ENCODE measurements at regions not wholly inside any gene's neighbourhood (a gene's known extent, or its start where the extent isn't known, plus 50 kb on each side); places are given as distances from the start of the nearest gene placed in this dataset.

- no peak for DNase-seq (ENCODE audit: extremely low read depth, insufficient read length)
- Histone ChIP-seq H3K4me3 (replicated peaks; ENCODE audit: low read depth, low read length) (no peak overlapping the region), H3K27me3 (replicated peaks; ENCODE audit: control insufficient read depth, insufficient read depth, low read length) (no peaks in the 10 kb centered on the region), H3K36me3 (ENCODE audit: control insufficient read depth, insufficient read depth, low read length) (no peaks in the 10 kb centered on the region)
- TF ChIP-seq CTCF (IDR thresholded peaks at IDR 0.05; ENCODE audit: insufficient read depth, low read length, poor library complexity, severe bottlenecking) = no peak
These were observed 739.4 kb downstream of the CDH8 start for GRCh38 chr16:61296814-61297213.

GRCh38 chr16:61296305-61296704, 739.9 kb downstream of the CDH8 start:
- no peaks in the 10 kb centered on the region for H3K27me3 ChIP-seq (replicated peaks; ENCODE audit: control insufficient read depth, insufficient read depth, low read length)
- H3K36me3 ChIP-seq (ENCODE audit: control insufficient read depth, insufficient read depth, low read length) = no peaks in the 10 kb centered on the region
- no peak overlapping the region for H3K4me3 ChIP-seq (replicated peaks; ENCODE audit: low read depth, low read length)
- TF ChIP-seq CTCF (IDR thresholded peaks at IDR 0.05; ENCODE audit: insufficient read depth, low read length, poor library complexity, severe bottlenecking) = no peak
- no peak for DNase-seq (ENCODE audit: extremely low read depth, insufficient read length)

GRCh38 chr16:61295311-61295710, 740.9 kb downstream of the CDH8 start:
- TF ChIP-seq CTCF (IDR thresholded peaks at IDR 0.05; ENCODE audit: insufficient read depth, low read length, poor library complexity, severe bottlenecking) = no peak

GRCh38 chr16:61289141-61289540, 747.1 kb downstream of the CDH8 start:
- Histone ChIP-seq H3K4me3 (replicated peaks; ENCODE audit: low read depth, low read length) (no peak overlapping the region), H3K27me3 (replicated peaks; ENCODE audit: control insufficient read depth, insufficient read depth, low read length) (no peaks in the 10 kb centered on the region), H3K36me3 (ENCODE audit: control insufficient read depth, insufficient read depth, low read length) (no peaks in the 10 kb centered on the region)
- DNase-seq (ENCODE audit: extremely low read depth, insufficient read length) = no peak
- TF ChIP-seq CTCF (IDR thresholded peaks at IDR 0.05; ENCODE audit: insufficient read depth, low read length, poor library complexity, severe bottlenecking) = no peak

More at GRCh38 chr16:61295311-61295710, 740.9 kb downstream of the CDH8 start:
- Histone ChIP-seq H3K4me3 (replicated peaks; ENCODE audit: low read depth, low read length) (no peak overlapping the region), H3K27me3 (replicated peaks; ENCODE audit: control insufficient read depth, insufficient read depth, low read length) (no peaks in the 10 kb centered on the region), H3K36me3 (ENCODE audit: control insufficient read depth, insufficient read depth, low read length) (no peaks in the 10 kb centered on the region)
- DNase-seq (ENCODE audit: extremely low read depth, insufficient read length) = no peak

- Histone ChIP-seq H3K27me3 (replicated peaks; ENCODE audit: control insufficient read depth, insufficient read depth, low read length) (no peaks in the 10 kb centered on the region), H3K36me3 (ENCODE audit: control insufficient read depth, insufficient read depth, low read length) (no peaks in the 10 kb centered on the region), H3K4me3 (replicated peaks; ENCODE audit: low read depth, low read length) (no peak overlapping the region)
- TF ChIP-seq CTCF (IDR thresholded peaks at IDR 0.05; ENCODE audit: insufficient read depth, low read length, poor library complexity, severe bottlenecking) = no peak
- no peak for DNase-seq (ENCODE audit: extremely low read depth, insufficient read length)
These were observed 758.4 kb downstream of the CDH8 start for GRCh38 chr16:61277849-61278248.

GRCh38 chr16:61274211-61274610, 762.0 kb downstream of the CDH8 start:
- H3K4me3 ChIP-seq (replicated peaks; ENCODE audit: low read depth, low read length) = no peak overlapping the region
- no peaks in the 10 kb centered on the region for H3K36me3 ChIP-seq (ENCODE audit: control insufficient read depth, insufficient read depth, low read length)
- TF ChIP-seq CTCF (IDR thresholded peaks at IDR 0.05; ENCODE audit: insufficient read depth, low read length, poor library complexity, severe bottlenecking) = no peak
- no peak for DNase-seq (ENCODE audit: extremely low read depth, insufficient read length)
- no peaks in the 10 kb centered on the region for H3K27me3 ChIP-seq (replicated peaks; ENCODE audit: control insufficient read depth, insufficient read depth, low read length)

All from GM06990 (cell line).